Ishikawa (cell line): ENCODE measurements at regions not wholly inside any gene's neighbourhood (a gene's known extent, or its start where the extent isn't known, plus 50 kb on each side); places are given as distances from the start of the nearest gene placed in this dataset.

ENCODE experiments used
- CEBPB ChIP-seq: IDR thresholded peaks from 2 replicates; pipeline ENCODE4 v1.6.1; 2012
- CREB1 ChIP-seq: IDR thresholded peaks from 2 replicates; pipeline ENCODE4 v1.6.1; 2012; ENCODE audit warnings: low read depth
- EGR1 ChIP-seq: IDR thresholded peaks from 2 replicates; pipeline ENCODE4 v1.6.1; 2012
- EP300 ChIP-seq: IDR thresholded peaks from 2 replicates; pipeline ENCODE4 v1.6.1; 2012; ENCODE audit warnings: borderline replicate concordance
- FOXM1 ChIP-seq: IDR thresholded peaks from 2 replicates; pipeline ENCODE4 v1.6.1; 2012; ENCODE audit warnings: low read depth, borderline replicate concordance
- MAX ChIP-seq: IDR thresholded peaks from 2 replicates; pipeline ENCODE4 v1.6.1; 2012
- NFIC ChIP-seq: IDR thresholded peaks from 2 replicates; pipeline ENCODE4 v1.6.1; 2012
- RAD21 ChIP-seq: IDR thresholded peaks from 2 replicates; pipeline ENCODE4 v1.6.1; 2012; ENCODE audit warnings: low read depth
- REST ChIP-seq: IDR thresholded peaks from 2 replicates; pipeline ENCODE4 v1.6.1; 2012; ENCODE audit warnings: low read depth, mild to moderate bottlenecking
- TAF1 ChIP-seq: IDR thresholded peaks from 2 replicates; pipeline ENCODE4 v1.6.1; 2012; ENCODE audit warnings: low read depth, mild to moderate bottlenecking
- TCF12 ChIP-seq: IDR thresholded peaks from 2 replicates; pipeline ENCODE4 v1.6.1; 2012; ENCODE audit warnings: low read depth
- TEAD4 ChIP-seq: IDR thresholded peaks from 2 replicates; pipeline ENCODE4 v1.6.1; 2012
- YY1 ChIP-seq: IDR thresholded peaks from 2 replicates; pipeline ENCODE4 v1.6.1; 2012; ENCODE audit warnings: low read depth
- ZBTB7A ChIP-seq: IDR thresholded peaks from 2 replicates; pipeline ENCODE4 v1.6.1; 2012; ENCODE audit warnings: low read depth
- TF ChIP-seq, protein P1 (sequence below): IDR thresholded peaks from 2 replicates; pipeline ENCODE4 v1.6.1; 2012

DNA sequence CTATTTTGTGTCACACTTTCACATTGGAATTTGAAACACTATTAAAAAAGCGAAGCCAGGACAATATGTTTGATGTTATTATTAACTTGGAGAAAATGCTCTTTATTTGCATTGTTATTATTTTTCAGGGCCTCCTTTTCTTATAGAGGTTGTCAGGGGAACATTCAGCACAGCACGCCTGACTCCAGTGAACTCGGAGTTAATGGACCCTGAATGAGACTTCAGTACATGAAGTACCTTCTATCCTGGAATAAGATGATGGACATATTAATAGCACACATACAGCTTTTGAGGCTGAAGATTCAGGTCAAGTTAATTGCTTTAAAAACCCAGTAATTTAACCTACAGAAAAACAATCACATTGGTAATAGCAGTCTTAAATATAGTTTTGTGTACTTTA is 652.9 kb downstream of the SEMA5A start:
- no peak for TF ChIP-seq TAF1
- TF ChIP-seq EGR1: no peak
- no peak for TF ChIP-seq REST
- no peak for TF ChIP-seq NFIC
- TF ChIP-seq YY1: no peak
- TF ChIP-seq, protein P1, sequence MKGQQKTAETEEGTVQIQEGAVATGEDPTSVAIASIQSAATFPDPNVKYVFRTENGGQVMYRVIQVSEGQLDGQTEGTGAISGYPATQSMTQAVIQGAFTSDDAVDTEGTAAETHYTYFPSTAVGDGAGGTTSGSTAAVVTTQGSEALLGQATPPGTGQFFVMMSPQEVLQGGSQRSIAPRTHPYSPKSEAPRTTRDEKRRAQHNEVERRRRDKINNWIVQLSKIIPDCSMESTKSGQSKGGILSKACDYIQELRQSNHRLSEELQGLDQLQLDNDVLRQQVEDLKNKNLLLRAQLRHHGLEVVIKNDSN: no peak
- no peak for TF ChIP-seq CEBPB

DNA sequence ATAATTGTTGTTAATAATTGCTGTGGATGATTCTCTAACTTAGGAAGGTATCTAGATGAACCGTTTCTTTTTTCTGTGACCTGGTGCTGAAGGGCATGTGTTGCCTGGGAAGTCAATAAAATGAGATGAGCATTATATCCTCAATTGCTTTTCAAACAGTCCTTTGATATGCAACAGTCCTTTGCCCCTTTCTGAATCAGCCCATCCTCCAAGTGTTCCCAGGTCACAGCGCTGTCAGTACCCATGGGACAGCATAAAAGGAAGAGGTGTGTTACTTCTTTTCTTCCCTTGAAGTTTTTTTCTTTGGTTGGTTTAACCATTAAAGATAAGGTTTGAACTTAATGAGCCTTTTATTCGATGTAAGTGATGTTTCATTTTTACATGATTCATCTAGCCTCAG is 651.8 kb downstream of the SEMA5A start:
- TF ChIP-seq REST (no peak), ZBTB7A (no peak), FOXM1 (no peak), YY1 (no peak), EGR1 (no peak), CEBPB (no peak)
- TF ChIP-seq, protein P1: no peak

DNA sequence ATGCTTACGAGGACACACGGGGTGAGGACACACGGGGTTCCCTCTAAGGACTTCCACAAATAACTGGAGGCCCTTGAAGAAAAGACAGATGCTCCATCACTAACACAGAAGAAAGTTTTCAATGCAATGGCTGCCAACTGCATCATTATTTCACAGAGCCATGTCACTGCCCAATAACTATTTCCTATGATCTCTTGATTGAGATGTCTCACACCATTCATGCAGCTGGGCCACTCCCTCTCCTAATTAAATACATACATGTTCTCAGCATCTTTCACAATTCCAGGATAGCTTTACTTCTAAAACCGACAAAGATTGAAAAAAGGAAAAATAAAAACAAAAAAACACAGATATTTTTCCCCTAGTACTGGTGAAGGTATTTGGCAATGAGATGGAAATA is 650.8 kb downstream of the SEMA5A start:
- no peak for TF ChIP-seq TCF12
- TF ChIP-seq TAF1: no peak
- TF ChIP-seq FOXM1: no peak
- no peak for TF ChIP-seq MAX
- no peak for TF ChIP-seq NFIC
- no peak for TF ChIP-seq CREB1

- TF ChIP-seq EGR1 (no peak), ZBTB7A (no peak)
These were observed 650.3 kb downstream of the SEMA5A start for GRCh38 chr5:8895599-8895998.

DNA sequence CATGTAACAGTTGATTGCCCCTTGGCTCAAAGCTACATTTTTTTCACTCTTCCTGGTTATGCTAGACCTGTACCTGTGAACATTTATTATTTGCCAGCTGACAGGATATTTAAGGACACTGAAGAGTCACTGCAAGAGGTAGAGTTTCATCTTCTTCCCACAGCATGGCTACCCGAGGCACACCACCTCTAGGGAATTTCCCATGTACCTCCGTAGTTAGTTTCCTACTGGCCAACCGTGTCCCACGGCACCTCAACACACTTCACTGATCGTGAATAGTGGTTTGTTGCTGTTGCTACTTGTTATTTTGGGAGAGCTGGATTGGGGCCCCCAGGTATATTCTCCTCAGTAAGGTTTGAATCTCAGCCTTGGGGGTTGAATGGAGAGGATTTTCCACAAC is 648.6 kb downstream of the SEMA5A start:
- TF ChIP-seq TEAD4 (no peak), EP300 (no peak), TAF1 (no peak), ZBTB7A (no peak), REST (no peak), FOXM1 (no peak), RAD21 (no peak), CEBPB (no peak), TCF12 (no peak), YY1 (no peak), CREB1 (no peak), NFIC (no peak), MAX (no peak), EGR1 (no peak)
- TF ChIP-seq, protein P1: no peak
